Omental fat pad (tissue), 3 donors: ENCODE measurements at regions not wholly inside any gene's neighbourhood (a gene's known extent, or its start where the extent isn't known, plus 50 kb on each side); places are given as distances from the start of the nearest gene placed in this dataset.

Experiments
- ATAC-seq: fragments of 150-250 bp; one replicate; pipeline ENCODE4 v1.9.1; 2016; ENCODE audit warnings: mild to moderate bottlenecking, moderate library complexity; ENCODE audit not compliant: low FRiP score
- DNase-seq: peaks from one replicate; pipeline ENCODE4 v3.0.0-alpha.2; 2019; ENCODE audit warnings: low spot score
- CTCF ChIP-seq, 3 donors: fragments of 450-650 bp; IDR thresholded peaks; one replicate each; pipeline ENCODE4 v1.5.1; 2016 to 2017; ENCODE audit warnings: antibody characterized with exemption in 3 of 3, mild to moderate bottlenecking in 3 of 3, moderate library complexity in 2 of 3

GRCh38 chr6:98215531-98215930 lies 618.8 kb upstream of the POU3F2 start:
- TF ChIP-seq CTCF (IDR thresholded peaks at IDR 0.05), result no peak
- no peak for ATAC-seq
- DNase-seq, result no peak

- no peak for ATAC-seq
These were observed 604.1 kb upstream of the POU3F2 start for GRCh38 chr6:98230250-98230649.

GRCh38 chr6:98239057-98239456 lies 595.3 kb upstream of the POU3F2 start:
- no peak for DNase-seq
- TF ChIP-seq CTCF (IDR thresholded peaks at IDR 0.05), result no peak
- no peak for ATAC-seq

More at GRCh38 chr6:98230250-98230649, 604.1 kb upstream of the POU3F2 start:
- no peak for DNase-seq
- no peak for TF ChIP-seq CTCF (IDR thresholded peaks at IDR 0.05)

- no peak for TF ChIP-seq CTCF (IDR thresholded peaks at IDR 0.05)
- ATAC-seq (no peak), DNase-seq (no peak)
These were observed 592.7 kb upstream of the POU3F2 start for GRCh38 chr6:98241630-98242029.

- no peak for TF ChIP-seq CTCF (IDR thresholded peaks at IDR 0.05)
These were observed 579.8 kb upstream of the POU3F2 start for GRCh38 chr6:98254624-98255023.

GRCh38 chr6:98260382-98260781 lies 574.0 kb upstream of the POU3F2 start:
- no peak for ATAC-seq
- TF ChIP-seq CTCF (IDR thresholded peaks at IDR 0.05), result no peak
- DNase-seq, result no peak

More at GRCh38 chr6:98254624-98255023, 579.8 kb upstream of the POU3F2 start:
- DNase-seq (no peak), ATAC-seq (no peak)

GRCh38 chr6:98272060-98272459 lies 562.3 kb upstream of the POU3F2 start:
- ATAC-seq (no peak), DNase-seq (no peak)
- TF ChIP-seq CTCF (IDR thresholded peaks at IDR 0.05), result no peak
